ENCODE measurements at regions not wholly inside any gene's neighbourhood (a gene's known extent, or its start where the extent isn't known, plus 50 kb on each side); places are given as distances from the start of the nearest gene placed in this dataset.

GRCh38 chr18:51578406-51578980, 381.0 kb upstream of the MEX3C start:
- no peak for TF ChIP-seq CTCF (IDR thresholded peaks at IDR 0.05)
- TF ChIP-seq ZFX (IDR thresholded peaks at IDR 0.05; ENCODE audit: borderline replicate concordance): no peak

Data from 22Rv1 (cell line).